ENCODE measurements at regions not wholly inside any gene's neighbourhood (a gene's known extent, or its start where the extent isn't known, plus 50 kb on each side); places are given as distances from the start of the nearest gene placed in this dataset.

DNA sequence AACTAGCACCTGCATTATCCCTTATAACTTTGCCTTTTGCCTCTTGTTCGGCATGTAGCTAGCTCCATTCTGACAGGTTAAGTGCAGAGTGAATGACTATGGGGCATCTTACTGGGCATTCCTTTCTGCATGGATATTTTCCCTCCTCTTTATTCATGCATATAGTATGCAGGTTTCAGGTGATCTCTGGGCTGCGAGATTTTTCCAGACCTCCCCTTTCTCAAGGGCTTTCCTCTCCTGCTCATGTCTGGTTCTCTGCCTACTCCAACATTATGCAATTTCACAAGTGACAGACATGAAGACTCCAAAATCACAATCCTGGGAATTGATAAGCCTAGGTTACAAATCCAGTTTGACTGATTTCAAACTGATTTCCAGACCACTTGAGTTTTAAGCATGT, 503.8 kb downstream of the NXPH1 start:
- Histone ChIP-seq H3K27ac (ENCODE audit: low read length) (no peak overlapping the region), H3K36me3 (ENCODE audit: control insufficient read depth, low read depth, low read length) (no peaks in the 10 kb centered on the region), H3K4me1 (ENCODE audit: control insufficient read depth, low read depth, low read length) (peaks cover 5% of the 10 kb centered on the region), H3K27me3 (ENCODE audit: control insufficient read depth, insufficient read depth, low read length) (no peaks in the 10 kb centered on the region), H3K4me3 (ENCODE audit: low read length) (no peak overlapping the region), H3K9me3 (ENCODE audit: control insufficient read depth, low read depth, low read length) (no peaks in the 10 kb centered on the region), H3K9ac (ENCODE audit: low read length) (no peak overlapping the region)

DNA sequence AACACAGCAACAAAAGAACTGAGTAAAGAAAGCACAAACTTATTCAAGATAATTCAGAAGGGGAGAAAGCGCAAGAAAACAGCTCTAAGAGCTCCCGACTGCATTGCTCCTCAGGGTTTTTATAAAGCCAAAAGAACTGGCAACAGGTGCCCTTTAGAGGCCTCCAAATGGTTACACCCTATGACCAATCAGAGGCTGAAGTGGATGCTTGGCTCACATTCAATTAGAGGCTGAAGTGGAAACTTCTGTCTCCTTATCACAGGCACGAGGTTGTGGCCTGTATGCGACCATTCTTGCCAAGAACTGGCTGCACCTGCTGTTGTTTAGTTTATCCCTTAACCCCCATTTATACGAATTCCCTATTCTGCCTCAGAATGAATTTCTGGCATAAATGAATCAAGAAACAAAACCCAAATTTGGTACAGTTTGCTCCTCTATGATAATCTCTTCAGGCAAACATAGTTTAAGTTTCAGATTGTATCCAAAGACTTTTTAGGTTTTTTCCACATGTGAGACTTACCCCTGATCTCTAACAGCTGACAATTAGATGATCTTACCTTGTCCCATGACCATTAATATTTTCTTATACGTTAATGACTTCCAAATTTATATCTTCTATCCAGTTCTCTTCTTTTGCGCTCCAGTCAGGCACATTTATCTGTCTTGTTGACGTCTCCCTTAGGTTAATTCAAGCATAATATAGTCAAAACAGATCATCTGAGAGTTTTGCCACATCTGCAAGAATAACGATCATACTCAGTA, 504.8 kb downstream of the NXPH1 start:
- Histone ChIP-seq H3K9me3 (ENCODE audit: control insufficient read depth, low read depth, low read length) (no peaks in the 10 kb centered on the region), H3K27me3 (ENCODE audit: control insufficient read depth, insufficient read depth, low read length) (no peaks in the 10 kb centered on the region), H3K4me3 (ENCODE audit: low read length) (no peak overlapping the region), H3K4me1 (ENCODE audit: control insufficient read depth, low read depth, low read length) (no peaks in the 10 kb centered on the region), H3K27ac (ENCODE audit: low read length) (no peak overlapping the region), H3K36me3 (ENCODE audit: control insufficient read depth, low read depth, low read length) (no peaks in the 10 kb centered on the region), H3K9ac (ENCODE audit: low read length) (no peak overlapping the region)

- Histone ChIP-seq H3K36me3 (ENCODE audit: control insufficient read depth, low read depth, low read length) (no peaks in the 10 kb centered on the region), H3K27ac (ENCODE audit: low read length) (no peak overlapping the region), H3K9me3 (ENCODE audit: control insufficient read depth, low read depth, low read length) (no peaks in the 10 kb centered on the region), H3K4me3 (ENCODE audit: low read length) (no peak overlapping the region), H3K9ac (ENCODE audit: low read length) (no peak overlapping the region), H3K27me3 (ENCODE audit: control insufficient read depth, insufficient read depth, low read length) (no peaks in the 10 kb centered on the region), H3K4me1 (ENCODE audit: control insufficient read depth, low read depth, low read length) (no peaks in the 10 kb centered on the region)
Measured at GRCh38 chr7:8939446-8939845, 506.0 kb downstream of the NXPH1 start.

DNA sequence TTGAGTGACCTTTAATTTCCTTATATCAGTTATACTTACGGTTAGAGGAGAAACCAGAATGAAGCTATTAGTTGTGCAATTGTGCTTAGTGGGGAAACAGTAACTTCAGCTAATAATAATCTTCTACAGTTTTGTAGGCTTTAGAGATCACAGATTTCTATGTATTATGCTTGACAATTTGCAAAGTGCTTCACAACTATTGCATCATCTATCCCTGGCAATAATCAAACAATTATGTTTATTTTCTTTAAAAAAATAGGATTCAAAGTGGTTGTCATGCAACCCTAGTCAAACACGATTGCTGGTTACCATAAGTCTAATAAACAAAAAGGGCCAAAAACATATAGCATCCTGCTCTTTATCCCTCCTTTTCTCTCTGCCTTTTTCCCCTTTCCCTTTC, 530.3 kb downstream of the NXPH1 start:
- H3K27ac ChIP-seq (ENCODE audit: low read length), result no peak overlapping the region
- H3K4me3 ChIP-seq (ENCODE audit: low read length), result no peak overlapping the region
- no peaks in the 10 kb centered on the region for H3K27me3 ChIP-seq (ENCODE audit: control insufficient read depth, insufficient read depth, low read length)
- H3K9me3 ChIP-seq (ENCODE audit: control insufficient read depth, low read depth, low read length), result no peaks in the 10 kb centered on the region
- no peak overlapping the region for H3K9ac ChIP-seq (ENCODE audit: low read length)
- peaks cover 3% of the 10 kb centered on the region for H3K4me1 ChIP-seq (ENCODE audit: control insufficient read depth, low read depth, low read length)
- H3K36me3 ChIP-seq (ENCODE audit: control insufficient read depth, low read depth, low read length), result no peaks in the 10 kb centered on the region

DNA sequence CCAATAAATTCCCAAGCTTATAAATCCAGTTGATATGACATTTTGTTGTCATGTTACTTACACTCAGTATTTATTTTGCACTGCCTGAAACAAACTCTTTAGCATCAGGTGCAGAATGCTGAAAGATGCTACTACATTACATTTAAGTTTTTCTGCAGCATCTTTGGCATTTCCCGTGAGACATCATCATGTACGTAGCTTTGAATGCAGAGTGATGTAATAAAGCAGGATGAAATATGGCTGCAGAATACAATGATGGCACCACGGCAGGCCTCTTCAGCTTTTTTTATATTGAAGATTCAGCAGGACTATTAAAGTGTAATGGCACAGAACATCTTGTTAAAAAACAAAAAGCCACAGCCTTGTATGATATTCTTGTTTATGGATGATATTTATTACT, 531.8 kb downstream of the NXPH1 start:
- Histone ChIP-seq H3K9ac (ENCODE audit: low read length) (no peak overlapping the region), H3K4me3 (ENCODE audit: low read length) (no peak overlapping the region), H3K36me3 (ENCODE audit: control insufficient read depth, low read depth, low read length) (no peaks in the 10 kb centered on the region), H3K4me1 (ENCODE audit: control insufficient read depth, low read depth, low read length) (peaks cover 3% of the 10 kb centered on the region), H3K27me3 (ENCODE audit: control insufficient read depth, insufficient read depth, low read length) (no peaks in the 10 kb centered on the region), H3K9me3 (ENCODE audit: control insufficient read depth, low read depth, low read length) (no peaks in the 10 kb centered on the region), H3K27ac (ENCODE audit: low read length) (no peak overlapping the region)

GRCh38 chr7:8973601-8974000, 540.2 kb downstream of the NXPH1 start:
- no peaks in the 10 kb centered on the region for H3K9me3 ChIP-seq (ENCODE audit: control insufficient read depth, low read depth, low read length)
- H3K4me1 ChIP-seq (ENCODE audit: control insufficient read depth, low read depth, low read length), result no peaks in the 10 kb centered on the region
- no peak overlapping the region for H3K4me3 ChIP-seq (ENCODE audit: low read length)
- H3K27ac ChIP-seq (ENCODE audit: low read length), result no peak overlapping the region
- H3K36me3 ChIP-seq (ENCODE audit: control insufficient read depth, low read depth, low read length), result no peaks in the 10 kb centered on the region
- no peak overlapping the region for H3K9ac ChIP-seq (ENCODE audit: low read length)
- no peaks in the 10 kb centered on the region for H3K27me3 ChIP-seq (ENCODE audit: control insufficient read depth, insufficient read depth, low read length)

- H3K9ac ChIP-seq (ENCODE audit: low read length), result no peak overlapping the region
- H3K27ac ChIP-seq (ENCODE audit: low read length), result no peak overlapping the region
- no peaks in the 10 kb centered on the region for H3K4me1 ChIP-seq (ENCODE audit: control insufficient read depth, low read depth, low read length)
- H3K4me3 ChIP-seq (ENCODE audit: low read length), result no peak overlapping the region
- H3K36me3 ChIP-seq (ENCODE audit: control insufficient read depth, low read depth, low read length), result no peaks in the 10 kb centered on the region
- H3K9me3 ChIP-seq (ENCODE audit: control insufficient read depth, low read depth, low read length), result no peaks in the 10 kb centered on the region
- no peaks in the 10 kb centered on the region for H3K27me3 ChIP-seq (ENCODE audit: control insufficient read depth, insufficient read depth, low read length)
Measured at GRCh38 chr7:8975681-8976080, 542.3 kb downstream of the NXPH1 start.

DNA sequence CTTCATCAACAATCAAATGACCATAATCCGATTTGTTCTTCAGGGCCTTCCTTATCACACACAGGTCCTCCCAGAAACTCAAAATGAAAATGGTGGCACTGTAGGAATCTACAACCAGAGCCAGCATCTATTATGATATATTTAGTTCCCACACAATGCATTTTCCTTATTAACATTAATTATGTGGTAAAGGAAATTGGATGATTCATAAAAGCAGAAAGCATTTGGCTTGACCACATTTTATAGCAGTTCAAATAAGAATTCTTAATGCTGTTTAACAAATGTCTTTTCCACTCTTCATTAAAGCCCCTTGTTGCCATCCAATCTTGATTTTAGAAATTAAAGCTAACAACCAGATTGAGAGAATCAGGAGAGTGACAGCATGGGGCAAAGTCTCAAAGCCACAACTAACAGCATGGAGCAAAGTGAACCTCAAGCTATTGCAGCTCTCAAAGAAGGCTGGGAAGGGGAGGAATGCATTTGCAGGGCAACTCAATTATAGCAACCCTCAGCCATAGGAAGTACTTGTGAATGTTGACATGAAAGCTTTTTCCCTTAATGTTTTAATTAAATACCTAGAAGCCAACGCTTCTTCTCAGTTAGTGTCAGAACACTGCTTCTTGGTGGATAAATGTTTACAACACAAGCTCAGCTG, 549.1 kb downstream of the NXPH1 start:
- no peaks in the 10 kb centered on the region for H3K9me3 ChIP-seq (ENCODE audit: control insufficient read depth, low read depth, low read length)
- peaks cover 12% of the 10 kb centered on the region for H3K4me1 ChIP-seq (ENCODE audit: control insufficient read depth, low read depth, low read length)
- no peaks in the 10 kb centered on the region for H3K36me3 ChIP-seq (ENCODE audit: control insufficient read depth, low read depth, low read length)
- no peak overlapping the region for H3K4me3 ChIP-seq (ENCODE audit: low read length)
- H3K9ac ChIP-seq (ENCODE audit: low read length), result no peak overlapping the region
- H3K27me3 ChIP-seq (ENCODE audit: control insufficient read depth, insufficient read depth, low read length), result no peaks in the 10 kb centered on the region
- H3K27ac ChIP-seq (ENCODE audit: low read length), result no peak overlapping the region

DNA sequence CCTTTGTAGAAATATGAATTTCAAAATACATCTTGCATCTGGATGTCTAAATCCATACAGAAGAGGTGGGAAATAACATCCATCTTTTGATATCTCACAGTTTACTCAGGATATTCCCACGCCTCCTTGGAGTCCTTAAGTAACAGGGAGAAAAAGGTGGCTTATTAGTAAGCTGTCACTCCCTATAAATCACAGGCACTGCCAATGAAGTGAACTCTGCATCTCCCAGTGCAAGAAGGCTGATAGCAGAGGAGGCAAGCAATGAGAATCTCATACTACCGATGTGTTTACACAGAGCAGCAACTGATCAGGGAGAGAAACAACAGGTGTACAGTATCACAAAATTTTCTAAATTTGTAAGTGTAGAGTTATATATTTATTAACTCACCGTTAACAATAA, 551.8 kb downstream of the NXPH1 start:
- H3K4me1 ChIP-seq (ENCODE audit: control insufficient read depth, low read depth, low read length), result peaks cover 12% of the 10 kb centered on the region
- no peaks in the 10 kb centered on the region for H3K27me3 ChIP-seq (ENCODE audit: control insufficient read depth, insufficient read depth, low read length)
- H3K4me3 ChIP-seq (ENCODE audit: low read length), result no peak overlapping the region
- no peak overlapping the region for H3K9ac ChIP-seq (ENCODE audit: low read length)
- no peaks in the 10 kb centered on the region for H3K9me3 ChIP-seq (ENCODE audit: control insufficient read depth, low read depth, low read length)
- H3K36me3 ChIP-seq (ENCODE audit: control insufficient read depth, low read depth, low read length), result no peaks in the 10 kb centered on the region
- no peak overlapping the region for H3K27ac ChIP-seq (ENCODE audit: low read length)

DNA sequence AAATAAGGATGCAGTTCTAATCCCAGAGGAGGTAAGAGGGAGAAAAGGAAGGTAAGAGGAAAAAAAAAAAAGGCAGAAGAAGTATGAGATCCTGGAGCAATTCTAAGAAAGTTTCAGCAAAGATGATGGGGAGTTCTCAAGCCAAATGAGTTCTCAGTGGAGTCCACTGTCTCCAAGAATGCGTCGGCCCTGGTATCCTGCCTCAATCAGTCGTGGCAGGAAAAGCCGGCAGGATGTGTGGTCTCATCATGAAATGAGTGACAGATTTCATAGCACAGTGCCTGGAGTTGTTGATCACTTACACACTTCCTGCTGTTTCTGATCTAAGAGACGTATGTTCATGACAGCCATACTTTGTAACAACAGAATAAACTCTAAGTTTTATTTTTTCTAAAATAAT, 554.9 kb downstream of the NXPH1 start:
- H3K36me3 ChIP-seq (ENCODE audit: control insufficient read depth, low read depth, low read length), result no peaks in the 10 kb centered on the region

DNA sequence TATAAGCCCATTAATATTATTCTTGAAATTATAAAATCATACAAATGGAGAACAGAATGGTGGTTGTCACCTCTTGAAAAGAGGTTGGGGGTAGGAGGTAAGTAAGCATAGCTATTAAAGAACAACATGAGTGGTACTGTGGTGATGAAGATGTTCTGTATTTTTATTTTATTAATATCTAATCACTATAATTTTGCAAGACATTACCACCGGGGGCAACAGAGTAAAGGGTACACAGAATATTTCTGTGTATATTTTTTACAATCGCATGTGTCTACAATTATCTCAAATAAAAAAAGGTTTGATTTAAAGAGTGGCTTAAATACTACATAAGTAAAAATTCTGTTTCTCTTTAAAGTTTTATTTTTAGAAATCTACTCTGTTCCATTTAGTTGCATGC, 557.8 kb downstream of the NXPH1 start:
- Histone ChIP-seq H3K27me3 (ENCODE audit: control insufficient read depth, insufficient read depth, low read length) (no peaks in the 10 kb centered on the region), H3K9ac (ENCODE audit: low read length) (no peak overlapping the region), H3K4me1 (ENCODE audit: control insufficient read depth, low read depth, low read length) (no peaks in the 10 kb centered on the region), H3K36me3 (ENCODE audit: control insufficient read depth, low read depth, low read length) (no peaks in the 10 kb centered on the region), H3K9me3 (ENCODE audit: control insufficient read depth, low read depth, low read length) (no peaks in the 10 kb centered on the region), H3K4me3 (ENCODE audit: low read length) (no peak overlapping the region), H3K27ac (ENCODE audit: low read length) (no peak overlapping the region)

More for the DNA sequence above, 554.9 kb downstream of the NXPH1 start:
- Histone ChIP-seq H3K9ac (ENCODE audit: low read length) (no peak overlapping the region), H3K4me1 (ENCODE audit: control insufficient read depth, low read depth, low read length) (peaks cover under 1% of the 10 kb centered on the region), H3K9me3 (ENCODE audit: control insufficient read depth, low read depth, low read length) (no peaks in the 10 kb centered on the region), H3K27me3 (ENCODE audit: control insufficient read depth, insufficient read depth, low read length) (no peaks in the 10 kb centered on the region), H3K4me3 (ENCODE audit: low read length) (no peak overlapping the region), H3K27ac (ENCODE audit: low read length) (no peak overlapping the region)

DNA sequence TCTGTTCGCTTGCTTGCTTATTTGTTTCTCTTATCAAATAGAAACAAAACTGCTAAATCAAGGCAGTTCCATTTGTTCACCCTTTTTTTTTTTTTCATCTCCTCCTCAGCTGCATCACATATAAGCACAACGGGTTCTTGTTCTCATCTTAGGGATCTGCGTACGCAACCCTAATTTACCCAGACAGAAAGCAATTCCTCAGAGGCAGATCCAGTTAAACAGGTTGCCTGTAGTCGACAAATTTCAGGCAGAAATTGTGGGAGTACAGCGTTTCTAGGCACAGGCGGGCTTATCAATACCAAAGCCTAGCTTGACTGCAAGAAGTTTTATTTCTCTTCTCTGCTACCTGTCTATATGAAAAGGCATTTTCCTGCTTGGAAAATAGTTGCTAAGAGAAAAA, 565.4 kb downstream of the NXPH1 start:
- no peaks in the 10 kb centered on the region for H3K27me3 ChIP-seq (ENCODE audit: control insufficient read depth, insufficient read depth, low read length)
- H3K36me3 ChIP-seq (ENCODE audit: control insufficient read depth, low read depth, low read length), result no peaks in the 10 kb centered on the region
- H3K9ac ChIP-seq (ENCODE audit: low read length), result no peak overlapping the region
- H3K9me3 ChIP-seq (ENCODE audit: control insufficient read depth, low read depth, low read length), result no peaks in the 10 kb centered on the region
- no peak overlapping the region for H3K27ac ChIP-seq (ENCODE audit: low read length)
- H3K4me3 ChIP-seq (ENCODE audit: low read length), result no peak overlapping the region
- H3K4me1 ChIP-seq (ENCODE audit: control insufficient read depth, low read depth, low read length), result no peaks in the 10 kb centered on the region
